H1 (cell line): ENCODE measurements at regions not wholly inside any gene's neighbourhood (a gene's known extent, or its start where the extent isn't known, plus 50 kb on each side); places are given as distances from the start of the nearest gene placed in this dataset.

ENCODE experiments used
- CTCF ChIA-PET: fragments of 300-600 bp; sonication (Branson Sonifier 250); formaldehyde crosslinking; loops from one replicate; lab custom pipeline; 2021; ENCODE audit not compliant: partially characterized antibody; lab: Charles Lee
- POLR2A ChIA-PET: fragments of 300-600 bp; sonication (Branson Sonifier 250); formaldehyde crosslinking; loops from one replicate; lab custom pipeline; 2021; ENCODE audit warnings: inconsistent platforms; ENCODE audit not compliant: partially characterized antibody; lab: Charles Lee
- DNase-seq, 2 experiments: peaks; one replicate each; pipeline versions ENCODE4 v3.0.0 to v3.0.0-alpha.2; 2010 to 2022; ENCODE audit warnings: low spot score in 2 of 2, low read depth in 1 of 2, mixed read lengths in 1 of 2
- FAIRE-seq: peaks from 2 replicates; lab custom pipeline; 2011; peaks lifted over from hg19 to GRCh38; lab: Jason Lieb, UNC
- H2AFZ ChIP-seq: 2 replicates; pipeline ENCODE4 v1.8.1; 2012; ENCODE audit warnings: low read length, inconsistent platforms
- H2AK5ac ChIP-seq: 2 replicates; pipeline ENCODE4 v1.6.1; 2013; ENCODE audit warnings: low read depth, low read length
- H2BK120ac ChIP-seq: replicated peaks from 2 replicates; pipeline ENCODE3; 2013; ENCODE audit warnings: low read depth, low read length, inconsistent platforms
- H2BK12ac ChIP-seq: 2 replicates; pipeline ENCODE4 v1.6.1; 2013; ENCODE audit warnings: low read depth, low read length
- H2BK15ac ChIP-seq: 2 replicates; pipeline ENCODE4 v1.6.1; 2013; ENCODE audit warnings: low read length
- H2BK20ac ChIP-seq: 2 replicates; pipeline ENCODE4 v1.6.1; 2013; ENCODE audit warnings: low read length
- H2BK5ac ChIP-seq: 2 replicates; pipeline ENCODE4 v1.6.1; 2013; ENCODE audit warnings: low read depth, low read length
- H3K14ac ChIP-seq: 2 replicates; pipeline ENCODE4 v1.6.1; 2013; ENCODE audit warnings: inconsistent platforms; ENCODE audit not compliant: insufficient read length
- H3K18ac ChIP-seq: 2 replicates; pipeline ENCODE4 v1.6.1; 2013; ENCODE audit warnings: low read length; ENCODE audit errors: extremely low read depth
- H3K23ac ChIP-seq: 2 replicates; pipeline ENCODE4 v1.6.1; 2013; ENCODE audit warnings: inconsistent platforms; ENCODE audit not compliant: insufficient read length
- H3K23me2 ChIP-seq: 2 replicates; pipeline ENCODE4 v1.6.1; 2013; ENCODE audit warnings: low read depth, low read length
- H3K27ac ChIP-seq: 2 replicates; pipeline ENCODE4 v1.6.1; 2011; ENCODE audit warnings: low read depth, low read length, inconsistent platforms
- H3K27me3 ChIP-seq, 4 experiments: replicated peaks in 1 of 4; 1 replicate in 1 of 4; 2 replicates in 3 of 4; pipeline versions ENCODE4 v1.6.1 to v1.8.1; 2011 to 2013; ENCODE audit warnings: low read length in 3 of 4, mild to moderate bottlenecking in 3 of 4, inconsistent platforms in 2 of 4, mixed read lengths in 2 of 4, moderate library complexity in 1 of 4; ENCODE audit not compliant: control insufficient read depth in 3 of 4, insufficient read depth in 3 of 4; ENCODE audit errors: extremely low read depth in 1 of 4
- H3K36me3 ChIP-seq, 4 experiments: 2 replicates each; pipeline versions ENCODE4 v1.6.1 to v1.8.1; 2011 to 2013; ENCODE audit warnings: mild to moderate bottlenecking in 4 of 4, low read length in 3 of 4, moderate library complexity in 2 of 4, control low read depth in 1 of 4, inconsistent platforms in 1 of 4; ENCODE audit not compliant: insufficient read depth in 4 of 4, control insufficient read depth in 2 of 4
- H3K4ac ChIP-seq: replicated peaks from 2 replicates; pipeline ENCODE3; 2013; ENCODE audit warnings: low read length, low read depth, mixed read lengths, inconsistent platforms; ENCODE audit not compliant: insufficient read length
- H3K4me1 ChIP-seq, 4 experiments: replicated peaks in 1 of 4; 1 replicate in 1 of 4; 2 replicates in 3 of 4; pipeline versions ENCODE4 v1.6.1 to v1.8.1; 2011 to 2013; ENCODE audit warnings: low read length in 3 of 4, inconsistent platforms in 2 of 4, mixed read lengths in 1 of 4; ENCODE audit not compliant: insufficient read depth in 4 of 4, control insufficient read depth in 3 of 4
- H3K4me2 ChIP-seq, 2 experiments: 2 replicates each; pipeline versions ENCODE4 v1.6.1 to v1.8.1; 2011 to 2013; ENCODE audit warnings: low read depth in 2 of 2, low read length in 2 of 2, control low read depth in 1 of 2, inconsistent platforms in 1 of 2, mild to moderate bottlenecking in 1 of 2; ENCODE audit not compliant: insufficient read depth in 1 of 2
- H3K4me3 ChIP-seq, 4 experiments: fragments of 200-600, 300-600 bp in 1 of 4; sonication (generic), shearing (Covaris generic), sonication (Bioruptor Twin) in 1 of 4; 2 replicates each; pipeline versions ENCODE4 v1.5.1 to v1.8.1; 2011 to 2016; ENCODE audit warnings: low read length in 4 of 4, low read depth in 3 of 4, control low read depth in 2 of 4, inconsistent platforms in 2 of 4, mild to moderate bottlenecking in 2 of 4, mixed read lengths in 1 of 4, moderate library complexity in 1 of 4; ENCODE audit not compliant: insufficient read depth in 2 of 4; ENCODE audit errors: extremely low read depth in 1 of 4
- H3K56ac ChIP-seq: replicated peaks from 2 replicates; pipeline ENCODE3; 2013; ENCODE audit warnings: low read depth, mild to moderate bottlenecking, mixed read lengths, low read length, inconsistent platforms; ENCODE audit not compliant: insufficient read length
- H3K79me1 ChIP-seq: 2 replicates; pipeline ENCODE4 v1.6.1; 2013; ENCODE audit warnings: low read depth, low read length, control low read depth
- H3K79me2 ChIP-seq, 2 experiments: 2 replicates each; pipeline versions ENCODE4 v1.6.1 to v1.8.1; 2012 to 2013; ENCODE audit warnings: low read length in 2 of 2, mild to moderate bottlenecking in 2 of 2, inconsistent platforms in 1 of 2; ENCODE audit not compliant: insufficient read depth in 2 of 2, control insufficient read depth in 1 of 2
- H3K9ac ChIP-seq, 4 experiments: replicated peaks in 1 of 4; 1 replicate in 1 of 4; 2 replicates in 3 of 4; pipeline versions ENCODE4 v1.6.1 to v1.8.1; 2011 to 2013; ENCODE audit warnings: low read depth in 3 of 4, low read length in 3 of 4, control low read depth in 2 of 4, mild to moderate bottlenecking in 2 of 4, moderate library complexity in 2 of 4, inconsistent platforms in 1 of 4; ENCODE audit errors: extremely low read depth in 1 of 4
- H3K9me3 ChIP-seq, 2 experiments: 2 replicates each; pipeline versions ENCODE4 v1.6.1 to v1.8.1; 2012 to 2013; ENCODE audit warnings: mild to moderate bottlenecking in 2 of 2, moderate library complexity in 2 of 2, control low read depth in 1 of 2, inconsistent platforms in 1 of 2, low read depth in 1 of 2, low read length in 1 of 2, mixed read lengths in 1 of 2; ENCODE audit not compliant: insufficient read depth in 2 of 2
- H4K20me1 ChIP-seq, 2 experiments: replicated peaks in 1 of 2; 2 replicates each; pipeline versions ENCODE3 to v1.8.1; 2011 to 2013; ENCODE audit warnings: inconsistent platforms in 2 of 2, low read length in 2 of 2, mild to moderate bottlenecking in 1 of 2; ENCODE audit not compliant: insufficient read depth in 2 of 2, control insufficient read depth in 1 of 2
- H4K5ac ChIP-seq: 2 replicates; pipeline ENCODE4 v1.6.1; 2013; ENCODE audit warnings: low read length, low read depth, mixed read lengths, inconsistent platforms; ENCODE audit not compliant: insufficient read length
- H4K8ac ChIP-seq: 2 replicates; pipeline ENCODE4 v1.8.0; 2013; ENCODE audit warnings: mild to moderate bottlenecking, moderate library complexity, low read length, inconsistent platforms; ENCODE audit not compliant: insufficient read depth; ENCODE audit errors: extremely low read depth
- H4K91ac ChIP-seq: replicated peaks from 2 replicates; pipeline ENCODE3; 2013; ENCODE audit warnings: low read length, mixed read lengths, inconsistent platforms; ENCODE audit not compliant: insufficient read length
- CHD1 ChIP-seq: IDR thresholded peaks from 2 replicates; pipeline ENCODE4 v1.6.1; 2012; ENCODE audit warnings: low read depth, low read length, improper control_type of control experiment
- CREB1 ChIP-seq: IDR thresholded peaks from 2 replicates; pipeline ENCODE4 v1.6.1; 2012; ENCODE audit warnings: inconsistent platforms
- GTF2F1 ChIP-seq: IDR thresholded peaks from 2 replicates; pipeline ENCODE4 v1.6.1; 2012; ENCODE audit warnings: low read depth, low read length, improper control_type of control experiment, borderline replicate concordance
- SAP30 ChIP-seq: fragments of 300-600 bp; sonication (generic); IDR thresholded peaks from 2 replicates; pipeline ENCODE4 v1.7.1; 2012; ENCODE audit warnings: low read length, moderate library complexity, mild to moderate bottlenecking, inconsistent platforms; ENCODE audit not compliant: insufficient read depth, insufficient replicate concordance
- SIN3A ChIP-seq, 2 experiments: IDR thresholded peaks in 1 of 2; conservative IDR thresholded peaks in 1 of 2; 2 replicates each; pipeline ENCODE4 v1.6.1; 2011 to 2012; ENCODE audit warnings: low read length in 2 of 2, improper control_type of control experiment in 1 of 2, low read depth in 1 of 2, mild to moderate bottlenecking in 1 of 2
- SUZ12 ChIP-seq: fragments of 200-600 bp; sonication (generic); IDR thresholded peaks from 2 replicates; pipeline ENCODE4 v1.6.1; 2012; ENCODE audit warnings: mild to moderate bottlenecking, inconsistent platforms, low read length, moderate library complexity, mixed read lengths
- TAF7 ChIP-seq: optimal IDR thresholded peaks from 2 replicates; pipeline ENCODE3; 2011; ENCODE audit warnings: low read depth, mild to moderate bottlenecking, inconsistent platforms, low read length, moderate library complexity, borderline replicate concordance
- WGBS, 2 experiments: shearing (Covaris generic) in 1 of 2; methylation state at CpG; one replicate each; pipeline versions ENCODE4 v1.1.6 to v1.1.7; 2013 to 2015; ENCODE audit warnings: low lambda C conversion rate in 2 of 2, mixed read lengths in 2 of 2, inconsistent platforms in 1 of 2, low coverage in 1 of 2, missing lambda C conversion rate in 1 of 2; ENCODE audit not compliant: insufficient replicate concordance in 2 of 2, insufficient coverage in 1 of 2, insufficient read length in 1 of 2; ENCODE audit errors: extremely low coverage in 1 of 2, missing lambda C conversion rate in 1 of 2; 5-methylcytosine and 5-hydroxymethylcytosine counted together
- TF ChIP-seq, protein P1 (sequence below): IDR thresholded peaks from 2 replicates; pipeline ENCODE4 v1.6.1; 2011; ENCODE audit warnings: low read depth, mild to moderate bottlenecking, low read length; ENCODE audit not compliant: insufficient read depth

DNA sequence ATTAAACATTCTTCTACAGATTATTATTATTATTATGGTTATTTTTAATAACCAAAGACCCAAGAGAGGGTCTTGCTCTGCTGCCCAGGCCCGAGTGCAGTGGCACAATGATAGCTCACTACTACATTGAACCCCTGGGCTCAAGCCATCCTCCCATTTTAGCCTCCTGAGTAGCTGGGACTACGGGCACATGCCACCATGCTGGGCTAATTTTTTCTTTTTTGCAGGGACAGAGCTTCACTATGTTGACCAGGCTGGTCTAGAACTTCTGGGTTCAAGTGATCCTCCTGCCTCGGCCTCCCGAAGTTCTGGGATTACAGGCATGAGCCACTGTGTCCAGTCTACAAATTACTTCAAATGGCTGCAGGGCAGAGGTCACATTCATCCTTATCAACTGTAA is 179.8 kb downstream of the KCNRG start:
- H3K9me3 ChIP-seq, result no peaks in the 10 kb centered on the region
- no peak overlapping the region for H3K56ac ChIP-seq
- CTCF ChIA-PET, result no interaction called here
- no peaks in the 10 kb centered on the region for H3K79me2 ChIP-seq
- H3K23ac ChIP-seq, result no peak overlapping the region
- no peaks in the 10 kb centered on the region for H3K27me3 ChIP-seq
- H2BK120ac ChIP-seq, result no peak overlapping the region
- H3K4ac ChIP-seq, result no peak overlapping the region
- no peak overlapping the region for H2BK5ac ChIP-seq
- no peak overlapping the region for H4K8ac ChIP-seq
- no peak for TF ChIP-seq SAP30
- no peak for TF ChIP-seq GTF2F1
- TF ChIP-seq SIN3A (conservative IDR thresholded peaks at IDR 0.05 in 1 of 2, IDR thresholded peaks at IDR 0.05 in 1 of 2; ENCODE audit: low read depth in 1 of 2, low read length in 2 of 2), result no peak
- TF ChIP-seq, protein P1, sequence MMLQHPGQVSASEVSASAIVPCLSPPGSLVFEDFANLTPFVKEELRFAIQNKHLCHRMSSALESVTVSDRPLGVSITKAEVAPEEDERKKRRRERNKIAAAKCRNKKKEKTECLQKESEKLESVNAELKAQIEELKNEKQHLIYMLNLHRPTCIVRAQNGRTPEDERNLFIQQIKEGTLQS, result no peak
- TF ChIP-seq SUZ12, result no peak
- no peak for TF ChIP-seq TAF7
- no peak for TF ChIP-seq CREB1
- TF ChIP-seq CHD1, result no peak
- H2AK5ac ChIP-seq, result no peak overlapping the region
- H2AFZ ChIP-seq, result no peak overlapping the region
- H4K20me1 ChIP-seq, result no peaks in the 10 kb centered on the region
- H3K4me1 ChIP-seq, result peaks cover 0 to 3% (median 0%) of the 10 kb centered on the region in 4 experiments; a peak in 1 of 7 replicates
- no peak overlapping the region for H3K9ac ChIP-seq
- no peak overlapping the region for H2BK15ac ChIP-seq
- no peak overlapping the region for H4K91ac ChIP-seq
- 65% methylated on average over 4 of the region's 4 CpGs; no CpG with 5 or more reads in 1 of the 2 experiments for WGBS, 2 experiments
- no peak overlapping the region for H3K14ac ChIP-seq
- H2BK12ac ChIP-seq, result no peak overlapping the region
- no peaks in the 10 kb centered on the region for H3K23me2 ChIP-seq
- H3K36me3 ChIP-seq, result no peaks in the 10 kb centered on the region
- H3K4me2 ChIP-seq, result no peak overlapping the region
- DNase-seq (no peak), FAIRE-seq (no peak)
- H3K18ac ChIP-seq, result no peak overlapping the region
- POLR2A ChIA-PET, result no interaction called here
- no peak overlapping the region for H2BK20ac ChIP-seq
- no peak overlapping the region for H3K27ac ChIP-seq
- H3K79me1 ChIP-seq, result no peaks in the 10 kb centered on the region
- no peak overlapping the region for H3K4me3 ChIP-seq
- no peak overlapping the region for H4K5ac ChIP-seq
